DMS79 (cell line): ENCODE measurements at regions not wholly inside any gene's neighbourhood (a gene's known extent, or its start where the extent isn't known, plus 50 kb on each side); places are given as distances from the start of the nearest gene placed in this dataset.

Experiments used
- DNase-seq: peaks from one replicate; lab custom pipeline; 2025; lab: John Stamatoyannopoulos, UW

- no peak for DNase-seq
Measured at GRCh38 chr20:39640147-39640546, 678.0 kb downstream of the DHX35 start.

- DNase-seq, result no peak
Measured at GRCh38 chr20:39638731-39639130, 676.6 kb downstream of the DHX35 start.

DNA sequence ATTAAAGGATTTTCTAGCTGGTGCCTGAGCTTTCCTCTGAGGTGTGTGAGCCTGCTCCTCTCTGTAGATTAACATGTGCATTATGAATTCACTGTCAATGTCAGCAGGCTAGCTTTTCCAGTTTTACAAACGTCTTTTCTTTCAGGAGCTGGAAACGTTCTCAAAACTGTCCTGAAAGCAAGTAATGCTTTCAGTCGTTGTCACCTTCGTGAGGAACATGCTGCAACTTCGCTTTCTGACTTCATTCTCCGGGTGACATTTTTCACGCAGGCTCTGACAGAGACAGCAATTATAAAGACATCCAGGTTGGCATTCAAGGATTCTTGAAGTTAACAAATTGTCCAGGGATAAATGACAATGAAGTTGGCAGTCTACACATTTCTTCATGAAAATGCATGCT, 671.5 kb downstream of the DHX35 start:
- DNase-seq, result no peak

- DNase-seq, result no peak
Measured at GRCh38 chr20:39632757-39633156, 670.6 kb downstream of the DHX35 start.

- DNase-seq, result no peak
Measured at GRCh38 chr20:39632176-39632575, 670.0 kb downstream of the DHX35 start.

GRCh38 chr20:39631557-39631956, 669.4 kb downstream of the DHX35 start:
- no peak for DNase-seq

- no peak for DNase-seq
Measured at GRCh38 chr20:39630215-39630908, 668.2 kb downstream of the DHX35 start.

DNA sequence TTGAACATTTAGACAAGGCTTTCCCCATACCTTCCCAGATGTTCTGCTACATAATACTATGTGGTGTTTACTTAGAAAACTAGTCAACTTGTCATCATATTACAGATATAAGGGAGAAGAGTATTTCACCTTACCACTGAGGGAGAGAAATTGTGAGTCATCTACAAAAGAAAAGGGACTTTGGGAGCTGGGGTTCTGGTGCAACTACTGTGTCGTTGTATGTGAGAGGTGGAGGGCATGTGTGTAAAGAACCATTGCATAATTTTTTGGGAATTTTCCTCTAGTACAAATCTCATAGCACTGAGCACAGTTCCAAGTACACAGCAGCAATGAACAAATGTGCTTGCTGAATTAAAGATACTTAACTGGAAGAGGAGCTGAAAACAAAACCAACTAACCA, 665.6 kb downstream of the DHX35 start:
- DNase-seq, result no peak

- DNase-seq, result no peak
Measured at GRCh38 chr20:39624316-39624715, 662.2 kb downstream of the DHX35 start.

GRCh38 chr20:39623584-39624234, 661.6 kb downstream of the DHX35 start:
- DNase-seq, result no peak

- no peak for DNase-seq
Measured at GRCh38 chr20:39619271-39619785, 657.2 kb downstream of the DHX35 start.

- DNase-seq, result no peak
Measured at GRCh38 chr20:39611901-39612300, 649.8 kb downstream of the DHX35 start.

- DNase-seq, result no peak
Measured at GRCh38 chr20:39607141-39607540, 645.0 kb downstream of the DHX35 start.

- DNase-seq, result no peak
Measured at GRCh38 chr20:39605908-39606307, 643.8 kb downstream of the DHX35 start.

DNA sequence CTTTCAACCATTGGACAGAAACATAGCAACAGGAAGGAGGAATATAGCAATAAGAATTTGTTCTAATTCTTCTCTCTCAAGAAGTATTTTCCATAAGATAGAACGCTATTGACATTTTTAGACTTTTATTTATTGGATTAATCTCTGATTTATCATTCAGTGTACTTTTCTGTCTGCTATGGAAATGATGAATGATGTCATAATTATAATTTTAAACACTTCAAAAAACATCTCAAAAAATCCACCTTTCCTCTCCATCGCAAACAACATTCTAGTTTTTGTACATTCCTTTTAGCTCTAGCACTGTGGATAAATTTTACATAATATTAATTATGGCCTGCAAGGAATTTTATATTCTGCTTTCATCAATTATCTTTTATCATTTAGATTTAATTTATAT, 643.2 kb downstream of the DHX35 start:
- no peak for DNase-seq

DNA sequence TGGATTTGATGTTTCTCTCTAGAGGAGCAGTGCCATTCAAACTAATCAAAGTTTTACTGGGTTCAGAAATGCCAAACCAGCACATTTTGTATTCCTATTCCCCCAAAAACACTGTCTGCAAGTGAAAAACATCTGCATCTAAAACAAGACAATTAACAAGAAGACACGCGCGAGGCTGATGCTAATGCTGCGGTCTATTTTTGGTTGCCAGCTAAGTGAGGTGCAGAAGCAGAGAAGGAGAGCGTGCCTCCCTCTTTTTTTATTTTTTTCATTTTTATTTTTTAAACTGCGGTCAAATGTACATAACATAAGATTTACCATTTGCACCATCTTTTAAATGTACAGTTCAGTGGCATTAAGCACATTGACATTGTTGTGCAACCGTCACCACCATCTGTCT, 641.1 kb downstream of the DHX35 start:
- no peak for DNase-seq

DNA sequence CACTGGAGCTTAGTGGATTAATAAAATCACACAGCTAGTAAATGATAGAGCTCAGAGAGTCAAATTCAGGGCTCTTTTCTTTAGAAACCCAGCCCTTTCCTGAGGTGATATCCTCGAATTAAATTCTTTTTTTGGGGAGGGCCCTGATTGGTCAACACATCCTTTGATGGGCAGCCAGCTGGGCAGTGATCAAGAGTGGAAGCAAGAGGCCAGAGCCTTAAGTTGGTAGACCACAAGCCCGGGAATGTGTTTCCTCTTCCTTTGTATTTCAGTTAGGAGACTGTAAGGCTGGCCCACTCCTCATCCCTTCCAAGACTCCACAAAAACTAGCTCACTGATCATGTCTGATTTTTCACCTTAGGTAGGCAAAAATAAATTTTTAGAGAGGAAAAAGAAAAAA, 640.5 kb downstream of the DHX35 start:
- DNase-seq, result no peak

DNA sequence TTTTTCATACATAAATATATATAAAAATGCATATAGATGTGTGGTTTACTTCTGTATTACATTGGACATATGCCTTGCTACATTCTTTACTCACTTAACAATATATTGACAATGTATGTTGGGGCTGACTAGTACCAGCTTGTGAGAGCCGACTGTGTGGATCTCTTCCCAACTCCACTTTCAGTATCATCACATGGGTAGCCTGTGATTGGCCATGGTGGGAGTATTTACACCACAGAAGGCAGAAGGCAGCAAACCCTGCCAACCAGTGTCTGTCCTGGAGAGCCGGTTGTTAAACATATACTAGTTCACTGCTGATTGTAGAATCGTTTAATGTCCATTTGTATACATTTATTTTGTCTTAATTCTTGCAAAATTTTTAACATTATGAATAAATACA, 638.7 kb downstream of the DHX35 start:
- DNase-seq, result no peak

DNA sequence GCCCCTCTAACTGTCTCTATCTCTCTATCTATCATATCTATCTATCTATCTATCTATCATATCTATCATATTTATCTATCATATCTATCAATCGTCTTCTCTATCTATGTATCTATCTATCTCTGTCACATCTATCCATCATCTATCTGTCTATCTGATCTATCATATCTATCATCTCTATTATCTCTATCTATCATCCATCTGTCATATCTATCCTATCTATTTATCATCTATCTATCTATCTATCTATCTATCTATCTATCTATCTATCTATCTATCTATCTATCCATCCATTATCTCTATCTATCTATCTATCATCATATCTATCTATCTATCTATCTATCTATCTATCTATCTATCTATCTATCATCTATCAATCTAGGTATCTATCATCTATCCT, 638.0 kb downstream of the DHX35 start:
- no peak for DNase-seq

GRCh38 chr20:39596554-39596953, 634.4 kb downstream of the DHX35 start:
- no peak for DNase-seq

GRCh38 chr20:39592371-39592770, 630.2 kb downstream of the DHX35 start:
- DNase-seq, result no peak

DNA sequence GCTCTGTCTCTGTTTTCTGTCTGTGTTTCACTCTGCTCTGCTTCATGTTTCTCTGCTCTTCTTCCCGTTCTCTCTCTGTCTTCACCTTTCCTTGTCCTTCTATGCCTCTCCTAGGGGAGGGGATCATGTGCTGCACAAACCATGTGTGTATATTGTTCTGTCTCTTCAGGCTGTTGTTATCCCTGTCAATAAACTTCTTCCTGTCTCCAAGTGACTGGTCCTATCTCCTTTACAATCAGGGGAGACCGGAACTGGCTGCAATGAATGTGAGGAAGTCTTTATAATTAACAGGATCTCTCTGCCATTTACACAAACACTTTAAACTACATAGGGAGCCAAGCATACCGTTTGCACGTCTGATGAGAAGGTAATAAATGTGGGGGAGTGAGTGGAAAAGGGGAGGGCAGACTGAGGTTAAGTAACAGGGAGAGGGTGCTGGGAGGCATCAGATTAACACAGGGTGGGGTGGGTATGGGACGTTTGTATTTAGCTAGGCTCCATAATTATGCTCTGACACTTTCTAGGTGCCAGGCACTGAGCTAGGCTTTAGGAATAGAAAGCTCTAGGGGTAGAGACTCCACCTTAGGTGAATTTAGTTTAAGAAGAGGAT, 626.1 kb downstream of the DHX35 start:
- no peak for DNase-seq

- DNase-seq, result no peak
Measured at GRCh38 chr20:39581034-39581433, 618.9 kb downstream of the DHX35 start.
